22Rv1 (cell line): ENCODE measurements at regions not wholly inside any gene's neighbourhood (a gene's known extent, or its start where the extent isn't known, plus 50 kb on each side); places are given as distances from the start of the nearest gene placed in this dataset.

ENCODE experiments used
- H3K27ac ChIP-seq: fragments of 450-650 bp; 2 replicates; pipeline ENCODE4 v1.5.1; 2017
- CTCF ChIP-seq: fragments of 450-650 bp; IDR thresholded peaks from 2 replicates; pipeline ENCODE4 v1.5.1; 2017; ENCODE audit warnings: mild to moderate bottlenecking
- ZFX ChIP-seq: fragments of 450-650 bp; IDR thresholded peaks from 2 replicates; pipeline ENCODE4 v1.6.1; 2017; ENCODE audit warnings: antibody characterized with exemption, borderline replicate concordance

- no peak overlapping the region for H3K27ac ChIP-seq
- no peak for TF ChIP-seq CTCF
- TF ChIP-seq ZFX, result no peak
Measured at GRCh38 chr10:128462844-128463243, 336.6 kb upstream of the MKI67 start.

- no peak overlapping the region for H3K27ac ChIP-seq
- TF ChIP-seq CTCF (no peak), ZFX (no peak)
Measured at GRCh38 chr10:128463991-128464760, 338.0 kb upstream of the MKI67 start.

GRCh38 chr10:128465697-128466096 lies 339.5 kb upstream of the MKI67 start:
- no peak for TF ChIP-seq ZFX
- TF ChIP-seq CTCF, result no peak
- no peak overlapping the region for H3K27ac ChIP-seq

GRCh38 chr10:128466831-128467371 lies 340.7 kb upstream of the MKI67 start:
- H3K27ac ChIP-seq, result no peak overlapping the region
- no peak for TF ChIP-seq CTCF

GRCh38 chr10:128468462-128468861 lies 342.2 kb upstream of the MKI67 start:
- TF ChIP-seq ZFX (no peak), CTCF (no peak)
- H3K27ac ChIP-seq, result no peak overlapping the region

GRCh38 chr10:128469515-128469914 lies 343.3 kb upstream of the MKI67 start:
- TF ChIP-seq ZFX (no peak), CTCF (no peak)

GRCh38 chr10:128470321-128470965 lies 344.2 kb upstream of the MKI67 start:
- H3K27ac ChIP-seq, result no peak overlapping the region
- no peak for TF ChIP-seq ZFX

More at GRCh38 chr10:128469515-128469914, 343.3 kb upstream of the MKI67 start:
- H3K27ac ChIP-seq, result no peak overlapping the region

GRCh38 chr10:128471151-128471550 lies 344.9 kb upstream of the MKI67 start:
- H3K27ac ChIP-seq, result no peak overlapping the region
- no peak for TF ChIP-seq CTCF
- no peak for TF ChIP-seq ZFX
